ENCODE measurements at regions not wholly inside any gene's neighbourhood (a gene's known extent, or its start where the extent isn't known, plus 50 kb on each side); places are given as distances from the start of the nearest gene placed in this dataset.
"Not testable (repeated sequence)": the region's sequence is repeated elsewhere in the genome, so short reads cannot be mapped to it uniquely, and the experiment has no call there.

DNA sequence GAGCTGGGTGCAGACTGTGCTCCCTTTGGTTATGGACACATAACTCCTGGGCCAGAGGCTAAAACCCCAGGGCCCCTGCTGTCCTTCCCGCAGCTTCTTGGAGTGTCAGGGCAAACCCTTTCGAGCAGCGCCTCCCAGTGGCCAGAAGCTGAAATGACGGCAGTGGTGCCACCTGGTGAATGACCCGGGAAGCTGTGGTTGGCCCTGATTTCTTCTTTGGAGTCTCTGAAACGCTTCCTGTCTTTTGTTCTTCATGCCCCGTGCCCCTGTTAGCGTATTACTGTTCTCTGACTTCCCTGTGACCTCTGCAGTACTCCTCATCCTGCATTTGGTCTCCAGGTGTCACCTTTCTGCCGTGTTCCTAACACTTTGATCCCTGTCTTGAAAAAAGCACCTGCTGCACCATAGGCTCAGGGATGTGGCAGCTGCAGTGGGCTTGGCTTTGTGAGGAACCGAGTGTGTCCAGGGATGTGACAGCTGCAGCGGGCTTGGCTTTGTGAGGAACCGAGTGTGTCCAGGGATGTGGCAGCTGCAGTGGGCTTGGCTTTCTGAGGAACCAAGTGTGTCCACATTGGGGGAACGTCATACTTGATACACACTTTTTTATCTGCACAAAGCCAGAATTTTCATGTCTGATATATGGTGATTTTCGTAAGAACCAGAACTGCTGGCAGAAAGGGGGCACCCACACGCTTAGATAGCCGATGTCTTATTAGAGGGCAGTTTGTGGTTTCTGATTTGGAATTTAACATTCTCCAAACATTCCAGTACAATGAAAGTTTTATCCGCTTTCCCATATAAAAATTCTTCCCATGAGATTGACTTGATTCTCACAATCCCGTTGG, 241.8 kb upstream of the FRG2C start:
- not testable (repeated sequence) for H3K9me3 ChIP-seq, H3K27me3 ChIP-seq, H3K27ac ChIP-seq, H3K4me3 ChIP-seq, H3K4me1 ChIP-seq
- TF ChIP-seq, protein P1, sequence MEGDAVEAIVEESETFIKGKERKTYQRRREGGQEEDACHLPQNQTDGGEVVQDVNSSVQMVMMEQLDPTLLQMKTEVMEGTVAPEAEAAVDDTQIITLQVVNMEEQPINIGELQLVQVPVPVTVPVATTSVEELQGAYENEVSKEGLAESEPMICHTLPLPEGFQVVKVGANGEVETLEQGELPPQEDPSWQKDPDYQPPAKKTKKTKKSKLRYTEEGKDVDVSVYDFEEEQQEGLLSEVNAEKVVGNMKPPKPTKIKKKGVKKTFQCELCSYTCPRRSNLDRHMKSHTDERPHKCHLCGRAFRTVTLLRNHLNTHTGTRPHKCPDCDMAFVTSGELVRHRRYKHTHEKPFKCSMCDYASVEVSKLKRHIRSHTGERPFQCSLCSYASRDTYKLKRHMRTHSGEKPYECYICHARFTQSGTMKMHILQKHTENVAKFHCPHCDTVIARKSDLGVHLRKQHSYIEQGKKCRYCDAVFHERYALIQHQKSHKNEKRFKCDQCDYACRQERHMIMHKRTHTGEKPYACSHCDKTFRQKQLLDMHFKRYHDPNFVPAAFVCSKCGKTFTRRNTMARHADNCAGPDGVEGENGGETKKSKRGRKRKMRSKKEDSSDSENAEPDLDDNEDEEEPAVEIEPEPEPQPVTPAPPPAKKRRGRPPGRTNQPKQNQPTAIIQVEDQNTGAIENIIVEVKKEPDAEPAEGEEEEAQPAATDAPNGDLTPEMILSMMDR (IDR thresholded peaks at IDR 0.05), result peak; percentile 65 to 82
- DNase-seq (ENCODE audit: low spot score), result peak; percentile 64
- peaks cover 21% of the 10 kb centered on the region for H3K36me3 ChIP-seq

DNA sequence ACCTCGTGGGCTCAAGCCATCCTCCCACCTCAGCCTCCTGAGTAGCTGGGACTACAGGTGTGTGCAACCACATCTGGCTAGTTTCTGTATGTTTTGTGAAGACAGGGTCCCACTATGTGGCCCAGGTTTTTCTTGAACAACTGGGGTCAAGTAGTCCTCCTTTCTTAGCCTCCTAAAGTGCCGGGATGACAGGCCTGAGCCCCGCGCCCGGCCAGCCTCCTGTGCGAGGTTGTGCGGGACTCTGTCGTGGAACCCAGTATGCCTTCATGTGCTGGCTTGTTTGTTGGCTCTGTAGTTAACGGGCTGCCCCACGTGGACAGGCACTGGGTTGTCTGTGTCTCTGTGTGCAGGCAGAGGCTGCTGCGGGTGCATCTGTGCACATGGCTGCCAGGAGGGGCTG, 238.7 kb upstream of the FRG2C start:
- H3K4me1 ChIP-seq; DNase-seq (ENCODE audit: low spot score); H3K27ac ChIP-seq; H3K4me3 ChIP-seq; H3K9me3 ChIP-seq; H3K27me3 ChIP-seq: not testable (repeated sequence)
- H3K36me3 ChIP-seq, result peaks cover 30% of the 10 kb centered on the region

DNA sequence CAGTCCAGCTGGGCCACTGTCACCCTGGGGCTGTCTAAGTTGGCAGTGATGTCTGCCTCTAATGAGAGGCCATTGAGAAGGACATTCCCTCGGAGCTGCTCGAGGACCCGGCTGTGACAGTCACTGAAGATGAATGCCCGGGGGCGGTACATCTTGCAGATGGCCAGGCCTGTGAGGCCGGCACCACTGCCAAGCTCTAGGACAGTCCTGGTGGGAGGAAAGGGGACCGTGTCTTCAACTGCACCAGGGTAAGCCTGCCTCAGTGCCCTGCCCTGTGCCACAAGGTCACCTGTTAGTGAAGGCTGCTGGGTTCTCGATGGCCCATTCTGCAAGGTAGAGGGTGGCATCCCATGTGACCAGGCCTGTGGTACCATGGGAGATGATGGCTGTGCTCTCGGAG, 236.6 kb upstream of the FRG2C start:
- H3K27me3 ChIP-seq; DNase-seq (ENCODE audit: low spot score); H3K9me3 ChIP-seq; H3K27ac ChIP-seq; H3K4me3 ChIP-seq: not testable (repeated sequence)
- Histone ChIP-seq H3K4me1 (peaks cover 0 to 12% of the 10 kb centered on the region in 2 donors), H3K36me3 (peaks cover 44% of the 10 kb centered on the region)

DNA sequence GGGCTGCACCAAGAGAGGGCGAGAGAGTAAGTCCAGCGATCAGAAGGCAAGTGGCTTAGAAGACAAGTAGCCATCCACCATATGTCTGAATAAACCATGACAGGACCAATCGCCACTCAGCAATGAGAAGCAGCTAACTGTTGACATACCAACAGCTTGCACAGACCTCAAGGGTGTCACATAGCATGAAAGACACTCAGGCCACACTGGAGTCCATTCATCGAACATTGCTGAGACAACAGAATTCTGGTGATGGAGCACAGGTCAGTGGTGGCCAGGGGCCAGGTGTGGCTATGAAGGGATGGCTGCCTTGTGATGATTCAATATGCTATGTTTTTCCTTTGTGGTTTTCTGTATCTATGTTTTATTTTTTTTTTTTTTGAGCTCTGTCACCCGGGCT, 236.2 kb upstream of the FRG2C start:
- peaks cover 44% of the 10 kb centered on the region for H3K36me3 ChIP-seq

DNA sequence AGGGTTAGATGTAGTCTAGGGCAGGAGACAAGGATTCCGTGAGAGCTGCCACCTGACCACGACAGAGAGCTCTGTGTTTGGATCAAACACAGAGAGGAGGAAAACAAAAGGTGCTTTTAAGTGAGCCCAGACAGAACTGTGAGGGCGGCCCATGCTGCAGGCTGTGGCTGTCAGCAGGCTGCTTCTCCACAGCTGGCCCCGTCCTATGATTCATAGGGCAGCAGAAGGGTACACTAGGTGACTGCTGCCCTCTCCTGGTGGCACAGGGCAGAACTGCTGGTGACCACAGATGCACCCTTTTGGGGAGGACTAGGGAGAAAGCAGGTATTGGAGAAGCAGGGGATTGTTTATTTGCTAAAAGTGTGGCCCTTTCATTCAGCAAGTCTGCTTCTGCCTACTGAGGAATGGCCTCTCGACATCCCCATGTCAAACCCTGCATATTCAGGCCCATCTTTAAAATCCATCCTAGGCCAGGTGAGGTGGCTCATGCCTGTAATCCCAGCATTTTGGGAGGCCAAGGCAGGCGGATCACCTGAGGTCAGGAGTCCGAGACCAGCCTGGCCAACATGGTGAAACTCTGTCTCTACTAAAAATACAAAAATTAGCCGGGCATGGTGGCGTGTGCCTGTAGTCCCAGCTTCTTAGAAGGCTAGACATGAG, 234.4 kb upstream of the FRG2C start:
- TF ChIP-seq, protein P1 (IDR thresholded peaks at IDR 0.05), result peak; percentile 85 to 90
- H3K27me3 ChIP-seq, H3K9me3 ChIP-seq, H3K4me3 ChIP-seq: not testable (repeated sequence)
- Histone ChIP-seq H3K36me3 (peaks cover 35% of the 10 kb centered on the region), H3K4me1 (peaks cover 0 to 33% of the 10 kb centered on the region in 2 donors), H3K27ac (peak overlapping the region; percentile 46 to 64)
- DNase-seq (ENCODE audit: low spot score), result peak; percentile 82

More for the DNA sequence above, 236.2 kb upstream of the FRG2C start:
- not testable (repeated sequence) for DNase-seq (ENCODE audit: low spot score); H3K27me3 ChIP-seq; H3K4me3 ChIP-seq; H3K27ac ChIP-seq; H3K9me3 ChIP-seq
- peaks cover 0 to 17% of the 10 kb centered on the region in 2 donors for H3K4me1 ChIP-seq

DNA sequence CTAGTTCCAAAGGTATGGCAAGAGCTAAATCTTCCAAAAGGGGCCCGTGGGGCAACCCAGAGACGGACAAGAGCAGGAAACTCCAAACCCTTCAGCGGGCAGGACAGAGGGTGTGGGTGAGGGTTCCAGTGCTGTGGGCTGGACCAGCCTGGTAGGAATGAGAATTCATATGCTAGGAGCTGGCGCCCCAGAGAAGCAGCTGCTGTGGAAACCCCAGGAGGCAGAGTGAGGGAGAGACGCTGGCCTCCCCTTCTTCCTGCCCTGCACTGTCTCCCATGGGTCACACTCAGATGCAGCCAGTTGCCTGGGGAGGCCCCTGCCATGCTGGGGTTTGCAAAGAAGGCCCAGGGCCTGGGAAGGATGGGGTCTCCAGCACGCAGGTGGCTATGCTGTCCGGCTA, 233.7 kb upstream of the FRG2C start:
- H3K36me3 ChIP-seq, result peaks cover 32% of the 10 kb centered on the region
- DNase-seq (ENCODE audit: low spot score), result not testable (repeated sequence)

DNA sequence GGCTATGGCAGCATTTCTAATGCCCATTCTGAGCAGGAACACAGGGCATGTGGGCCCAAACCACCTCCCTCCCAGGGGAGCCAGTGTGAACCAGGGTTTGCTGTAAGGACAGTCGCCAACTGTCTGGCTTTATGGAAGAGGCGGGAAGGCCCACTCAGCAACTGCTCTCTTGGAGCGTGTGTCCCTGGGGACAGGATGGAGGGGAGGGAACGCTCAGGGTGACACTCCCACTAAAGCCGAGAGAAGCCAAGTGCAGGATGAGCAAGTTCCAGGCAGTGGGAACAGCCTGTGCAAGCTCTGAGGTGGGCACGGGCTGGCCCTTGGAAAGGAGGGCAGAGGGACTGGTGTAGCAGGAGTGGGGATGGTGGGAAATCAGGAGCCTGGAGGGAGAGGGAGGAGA, 233.0 kb upstream of the FRG2C start:
- DNase-seq (ENCODE audit: low spot score); H3K27ac ChIP-seq; H3K4me3 ChIP-seq; H3K27me3 ChIP-seq; H3K9me3 ChIP-seq: not testable (repeated sequence)
- peaks cover 28% of the 10 kb centered on the region for H3K36me3 ChIP-seq
- H3K4me1 ChIP-seq, result peaks cover 0 to 36% of the 10 kb centered on the region in 2 donors

More for the DNA sequence above, 233.7 kb upstream of the FRG2C start:
- H3K4me3 ChIP-seq, H3K27ac ChIP-seq, H3K9me3 ChIP-seq, H3K27me3 ChIP-seq: not testable (repeated sequence)
- H3K4me1 ChIP-seq, result peaks cover 0 to 34% of the 10 kb centered on the region in 2 donors

DNA sequence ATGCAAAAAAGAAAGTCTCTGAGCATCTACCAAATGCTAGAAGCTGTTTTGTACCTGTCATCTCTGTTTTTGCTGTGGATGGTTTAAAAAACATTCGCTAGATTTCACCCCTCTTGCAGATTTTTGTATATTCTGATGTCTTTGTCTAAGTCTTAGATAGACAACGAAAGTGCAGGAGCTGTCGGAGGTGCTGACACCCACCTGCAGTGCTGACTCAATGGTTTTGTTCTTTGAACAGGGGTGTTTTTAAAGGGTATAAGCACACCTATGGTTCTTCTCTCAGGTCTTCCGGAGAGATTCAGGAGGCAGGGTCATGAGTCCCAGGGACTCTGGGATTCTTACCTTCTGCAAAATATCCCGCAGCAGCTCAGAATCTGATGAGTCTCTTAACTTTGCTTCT, 231.7 kb upstream of the FRG2C start:
- not testable (repeated sequence) for H3K4me3 ChIP-seq; H3K27me3 ChIP-seq; H3K9me3 ChIP-seq; DNase-seq (ENCODE audit: low spot score)
- peaks cover 21% of the 10 kb centered on the region for H3K36me3 ChIP-seq
- peaks cover 0 to 40% of the 10 kb centered on the region in 2 donors for H3K4me1 ChIP-seq
- H3K27ac ChIP-seq, result peak overlapping the region; percentile 84 to 92

DNA sequence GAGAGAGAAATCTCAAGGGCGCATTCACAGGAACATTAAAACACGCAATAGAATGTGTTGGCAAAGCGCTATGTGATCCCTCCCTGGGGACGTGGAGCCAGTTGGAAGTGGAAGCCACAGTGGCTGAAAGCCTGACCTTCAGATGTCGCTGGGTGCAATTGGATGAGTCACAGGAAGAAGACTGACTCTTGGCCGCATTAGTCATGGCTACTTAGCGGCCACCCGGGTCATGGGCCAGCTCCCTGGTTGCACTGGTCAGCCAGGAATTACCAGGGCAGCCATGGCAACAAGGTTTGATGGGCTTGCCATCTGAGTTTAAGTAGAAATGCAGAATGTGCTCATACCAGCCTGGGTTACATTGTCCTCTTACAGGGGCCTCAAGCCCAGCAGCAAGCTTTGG, 231.2 kb upstream of the FRG2C start:
- not testable (repeated sequence) for H3K4me3 ChIP-seq, H3K27me3 ChIP-seq, H3K9me3 ChIP-seq
- Histone ChIP-seq H3K27ac (peak overlapping the region; percentile 84 to 92), H3K4me1 (peaks cover 0 to 40% of the 10 kb centered on the region in 2 donors), H3K36me3 (peaks cover 17% of the 10 kb centered on the region)
- DNase-seq (ENCODE audit: low spot score), result peak; percentile 93

DNA sequence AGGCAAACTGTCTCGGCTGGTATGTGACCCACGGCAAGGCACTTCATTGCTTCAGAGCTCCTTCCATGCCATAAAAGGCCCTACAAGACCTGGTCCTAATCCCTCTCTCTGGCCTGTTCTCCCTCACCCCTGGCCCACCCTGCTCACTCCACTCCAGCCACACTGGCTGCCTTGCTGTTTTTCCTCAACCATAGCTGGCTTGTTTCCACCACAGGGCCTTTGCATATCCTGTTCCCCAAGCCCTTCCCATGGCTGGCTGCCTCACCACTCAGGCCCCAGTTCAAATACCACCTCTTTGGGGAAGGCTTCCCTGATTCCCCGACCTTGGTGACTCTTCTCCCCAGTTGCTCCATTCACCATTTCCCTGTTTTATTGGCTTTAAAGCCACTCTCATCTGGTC, 230.8 kb upstream of the FRG2C start:
- H3K4me1 ChIP-seq, result peaks cover 0 to 40% of the 10 kb centered on the region in 2 donors
- DNase-seq (ENCODE audit: low spot score); H3K4me3 ChIP-seq; H3K27me3 ChIP-seq; H3K9me3 ChIP-seq: not testable (repeated sequence)
- peaks cover 17% of the 10 kb centered on the region for H3K36me3 ChIP-seq
- H3K27ac ChIP-seq, result peak overlapping the region; percentile 84 to 92

DNA sequence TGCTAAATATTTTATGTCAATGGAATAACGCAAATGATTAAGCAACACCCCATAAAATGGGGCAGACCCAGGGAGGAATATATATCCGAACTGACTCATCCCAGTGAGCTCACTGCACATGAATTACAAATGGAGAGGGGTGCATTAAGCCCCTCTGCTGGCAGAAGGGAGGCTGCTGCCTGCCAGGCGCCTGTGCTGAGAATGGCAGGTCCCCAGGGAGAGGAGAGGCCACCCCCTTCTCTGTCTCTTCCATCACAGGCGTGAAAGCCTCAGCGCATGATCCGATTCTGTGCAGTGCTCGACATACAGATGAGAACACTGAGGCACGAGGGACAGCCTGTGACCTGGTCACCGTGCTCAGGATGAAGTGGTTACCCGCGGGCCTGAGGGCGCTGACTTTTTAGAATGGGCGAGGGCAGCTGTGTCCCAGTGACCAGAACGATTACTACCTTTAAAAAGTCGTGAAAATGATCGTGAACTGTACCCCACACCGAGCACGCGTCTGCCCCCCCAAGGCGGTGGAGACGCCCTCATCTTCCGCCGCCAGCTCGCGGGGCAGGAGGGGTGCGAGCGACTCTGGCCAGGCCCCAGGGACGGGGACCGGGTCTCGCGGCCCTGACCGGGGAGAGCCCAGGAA, 229.7 kb upstream of the FRG2C start:
- H3K9me3 ChIP-seq, H3K27me3 ChIP-seq: not testable (repeated sequence)
- Histone ChIP-seq H3K4me1 (peaks cover 0 to 34% of the 10 kb centered on the region in 2 donors), H3K27ac (peak overlapping the region; percentile 84 to 92), H3K36me3 (peaks cover 17% of the 10 kb centered on the region), H3K4me3 (peak overlapping the region; percentile 57 to 87)
- DNase-seq (ENCODE audit: low spot score), result peak; percentile 64

All from right atrium auricular region (tissue), 2 donors.